ENCODE measurements at regions not wholly inside any gene's neighbourhood (a gene's known extent, or its start where the extent isn't known, plus 50 kb on each side); places are given as distances from the start of the nearest gene placed in this dataset.

DNA sequence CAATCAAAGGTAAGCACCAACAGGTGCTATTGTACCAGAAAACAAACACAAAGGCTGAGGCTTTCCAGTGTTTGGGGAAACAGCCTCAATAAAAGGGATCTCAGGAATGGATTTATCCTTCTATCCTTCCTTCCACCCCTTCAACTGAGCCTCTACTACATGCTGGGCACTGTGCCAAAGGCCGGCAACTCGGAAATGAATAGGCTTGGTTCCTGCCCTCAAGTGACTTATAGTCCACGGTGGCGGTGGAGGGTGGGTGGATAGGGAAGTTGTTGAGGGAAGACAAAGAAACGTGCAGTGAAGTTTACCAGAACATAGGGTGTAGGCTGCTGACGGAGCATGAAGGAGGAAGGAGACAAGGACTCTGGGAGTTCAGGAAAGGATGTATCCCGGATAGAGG lies 73.4 kb upstream of the TAB2 start:
- TF ChIP-seq, protein P1, sequence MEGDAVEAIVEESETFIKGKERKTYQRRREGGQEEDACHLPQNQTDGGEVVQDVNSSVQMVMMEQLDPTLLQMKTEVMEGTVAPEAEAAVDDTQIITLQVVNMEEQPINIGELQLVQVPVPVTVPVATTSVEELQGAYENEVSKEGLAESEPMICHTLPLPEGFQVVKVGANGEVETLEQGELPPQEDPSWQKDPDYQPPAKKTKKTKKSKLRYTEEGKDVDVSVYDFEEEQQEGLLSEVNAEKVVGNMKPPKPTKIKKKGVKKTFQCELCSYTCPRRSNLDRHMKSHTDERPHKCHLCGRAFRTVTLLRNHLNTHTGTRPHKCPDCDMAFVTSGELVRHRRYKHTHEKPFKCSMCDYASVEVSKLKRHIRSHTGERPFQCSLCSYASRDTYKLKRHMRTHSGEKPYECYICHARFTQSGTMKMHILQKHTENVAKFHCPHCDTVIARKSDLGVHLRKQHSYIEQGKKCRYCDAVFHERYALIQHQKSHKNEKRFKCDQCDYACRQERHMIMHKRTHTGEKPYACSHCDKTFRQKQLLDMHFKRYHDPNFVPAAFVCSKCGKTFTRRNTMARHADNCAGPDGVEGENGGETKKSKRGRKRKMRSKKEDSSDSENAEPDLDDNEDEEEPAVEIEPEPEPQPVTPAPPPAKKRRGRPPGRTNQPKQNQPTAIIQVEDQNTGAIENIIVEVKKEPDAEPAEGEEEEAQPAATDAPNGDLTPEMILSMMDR (IDR thresholded peaks at IDR 0.05; ENCODE audit: insufficient read depth, low read length, poor library complexity, severe bottlenecking) = no peak
- no peak for TF ChIP-seq EZH2phosphoT487 (conservative IDR thresholded peaks at IDR 0.05; ENCODE audit: low read length)

All from SU-DHL-6 (cell line).